H1 (cell line): ENCODE measurements at regions not wholly inside any gene's neighbourhood (a gene's known extent, or its start where the extent isn't known, plus 50 kb on each side); places are given as distances from the start of the nearest gene placed in this dataset.

Source experiments
- CTCF ChIA-PET: fragments of 300-600 bp; sonication (Branson Sonifier 250); formaldehyde crosslinking; loops from one replicate; lab custom pipeline; 2021; ENCODE audit not compliant: partially characterized antibody; lab: Charles Lee
- POLR2A ChIA-PET: fragments of 300-600 bp; sonication (Branson Sonifier 250); formaldehyde crosslinking; loops from one replicate; lab custom pipeline; 2021; ENCODE audit warnings: inconsistent platforms; ENCODE audit not compliant: partially characterized antibody; lab: Charles Lee
- DNase-seq, 2 experiments: peaks; one replicate each; pipeline versions ENCODE4 v3.0.0 to v3.0.0-alpha.2; 2010 to 2022; ENCODE audit warnings: low spot score in 2 of 2, low read depth in 1 of 2, mixed read lengths in 1 of 2
- FAIRE-seq: peaks from 2 replicates; lab custom pipeline; 2011; peaks lifted over from hg19 to GRCh38; lab: Jason Lieb, UNC
- H2AFZ ChIP-seq: 2 replicates; pipeline ENCODE4 v1.8.1; 2012; ENCODE audit warnings: low read length, inconsistent platforms
- H2AK5ac ChIP-seq: 2 replicates; pipeline ENCODE4 v1.6.1; 2013; ENCODE audit warnings: low read depth, low read length
- H2BK120ac ChIP-seq: replicated peaks from 2 replicates; pipeline ENCODE3; 2013; ENCODE audit warnings: low read depth, low read length, inconsistent platforms
- H2BK12ac ChIP-seq: 2 replicates; pipeline ENCODE4 v1.6.1; 2013; ENCODE audit warnings: low read depth, low read length
- H2BK15ac ChIP-seq: 2 replicates; pipeline ENCODE4 v1.6.1; 2013; ENCODE audit warnings: low read length
- H2BK20ac ChIP-seq: 2 replicates; pipeline ENCODE4 v1.6.1; 2013; ENCODE audit warnings: low read length
- H2BK5ac ChIP-seq: 2 replicates; pipeline ENCODE4 v1.6.1; 2013; ENCODE audit warnings: low read depth, low read length
- H3K14ac ChIP-seq: 2 replicates; pipeline ENCODE4 v1.6.1; 2013; ENCODE audit warnings: inconsistent platforms; ENCODE audit not compliant: insufficient read length
- H3K18ac ChIP-seq: 2 replicates; pipeline ENCODE4 v1.6.1; 2013; ENCODE audit warnings: low read length; ENCODE audit errors: extremely low read depth
- H3K23ac ChIP-seq: 2 replicates; pipeline ENCODE4 v1.6.1; 2013; ENCODE audit warnings: inconsistent platforms; ENCODE audit not compliant: insufficient read length
- H3K23me2 ChIP-seq: 2 replicates; pipeline ENCODE4 v1.6.1; 2013; ENCODE audit warnings: low read depth, low read length
- H3K27ac ChIP-seq: 2 replicates; pipeline ENCODE4 v1.6.1; 2011; ENCODE audit warnings: low read depth, low read length, inconsistent platforms
- H3K27me3 ChIP-seq, 4 experiments: replicated peaks in 1 of 4; 1 replicate in 1 of 4; 2 replicates in 3 of 4; pipeline versions ENCODE4 v1.6.1 to v1.8.1; 2011 to 2013; ENCODE audit warnings: low read length in 3 of 4, mild to moderate bottlenecking in 3 of 4, inconsistent platforms in 2 of 4, mixed read lengths in 2 of 4, moderate library complexity in 1 of 4; ENCODE audit not compliant: control insufficient read depth in 3 of 4, insufficient read depth in 3 of 4; ENCODE audit errors: extremely low read depth in 1 of 4
- H3K36me3 ChIP-seq, 4 experiments: 2 replicates each; pipeline versions ENCODE4 v1.6.1 to v1.8.1; 2011 to 2013; ENCODE audit warnings: mild to moderate bottlenecking in 4 of 4, low read length in 3 of 4, moderate library complexity in 2 of 4, control low read depth in 1 of 4, inconsistent platforms in 1 of 4; ENCODE audit not compliant: insufficient read depth in 4 of 4, control insufficient read depth in 2 of 4
- H3K4ac ChIP-seq: replicated peaks from 2 replicates; pipeline ENCODE3; 2013; ENCODE audit warnings: low read length, low read depth, mixed read lengths, inconsistent platforms; ENCODE audit not compliant: insufficient read length
- H3K4me1 ChIP-seq, 4 experiments: replicated peaks in 1 of 4; 1 replicate in 1 of 4; 2 replicates in 3 of 4; pipeline versions ENCODE4 v1.6.1 to v1.8.1; 2011 to 2013; ENCODE audit warnings: low read length in 3 of 4, inconsistent platforms in 2 of 4, mixed read lengths in 1 of 4; ENCODE audit not compliant: insufficient read depth in 4 of 4, control insufficient read depth in 3 of 4
- H3K4me2 ChIP-seq, 2 experiments: 2 replicates each; pipeline versions ENCODE4 v1.6.1 to v1.8.1; 2011 to 2013; ENCODE audit warnings: low read depth in 2 of 2, low read length in 2 of 2, control low read depth in 1 of 2, inconsistent platforms in 1 of 2, mild to moderate bottlenecking in 1 of 2; ENCODE audit not compliant: insufficient read depth in 1 of 2
- H3K4me3 ChIP-seq, 4 experiments: fragments of 200-600, 300-600 bp in 1 of 4; sonication (generic), shearing (Covaris generic), sonication (Bioruptor Twin) in 1 of 4; 2 replicates each; pipeline versions ENCODE4 v1.5.1 to v1.8.1; 2011 to 2016; ENCODE audit warnings: low read length in 4 of 4, low read depth in 3 of 4, control low read depth in 2 of 4, inconsistent platforms in 2 of 4, mild to moderate bottlenecking in 2 of 4, mixed read lengths in 1 of 4, moderate library complexity in 1 of 4; ENCODE audit not compliant: insufficient read depth in 2 of 4; ENCODE audit errors: extremely low read depth in 1 of 4
- H3K56ac ChIP-seq: replicated peaks from 2 replicates; pipeline ENCODE3; 2013; ENCODE audit warnings: low read depth, mild to moderate bottlenecking, mixed read lengths, low read length, inconsistent platforms; ENCODE audit not compliant: insufficient read length
- H3K79me1 ChIP-seq: 2 replicates; pipeline ENCODE4 v1.6.1; 2013; ENCODE audit warnings: low read depth, low read length, control low read depth
- H3K79me2 ChIP-seq, 2 experiments: 2 replicates each; pipeline versions ENCODE4 v1.6.1 to v1.8.1; 2012 to 2013; ENCODE audit warnings: low read length in 2 of 2, mild to moderate bottlenecking in 2 of 2, inconsistent platforms in 1 of 2; ENCODE audit not compliant: insufficient read depth in 2 of 2, control insufficient read depth in 1 of 2
- H3K9ac ChIP-seq, 4 experiments: replicated peaks in 1 of 4; 1 replicate in 1 of 4; 2 replicates in 3 of 4; pipeline versions ENCODE4 v1.6.1 to v1.8.1; 2011 to 2013; ENCODE audit warnings: low read depth in 3 of 4, low read length in 3 of 4, control low read depth in 2 of 4, mild to moderate bottlenecking in 2 of 4, moderate library complexity in 2 of 4, inconsistent platforms in 1 of 4; ENCODE audit errors: extremely low read depth in 1 of 4
- H3K9me3 ChIP-seq, 2 experiments: 2 replicates each; pipeline versions ENCODE4 v1.6.1 to v1.8.1; 2012 to 2013; ENCODE audit warnings: mild to moderate bottlenecking in 2 of 2, moderate library complexity in 2 of 2, control low read depth in 1 of 2, inconsistent platforms in 1 of 2, low read depth in 1 of 2, low read length in 1 of 2, mixed read lengths in 1 of 2; ENCODE audit not compliant: insufficient read depth in 2 of 2
- H4K20me1 ChIP-seq, 2 experiments: replicated peaks in 1 of 2; 2 replicates each; pipeline versions ENCODE3 to v1.8.1; 2011 to 2013; ENCODE audit warnings: inconsistent platforms in 2 of 2, low read length in 2 of 2, mild to moderate bottlenecking in 1 of 2; ENCODE audit not compliant: insufficient read depth in 2 of 2, control insufficient read depth in 1 of 2
- H4K5ac ChIP-seq: 2 replicates; pipeline ENCODE4 v1.6.1; 2013; ENCODE audit warnings: low read length, low read depth, mixed read lengths, inconsistent platforms; ENCODE audit not compliant: insufficient read length
- H4K8ac ChIP-seq: 2 replicates; pipeline ENCODE4 v1.8.0; 2013; ENCODE audit warnings: mild to moderate bottlenecking, moderate library complexity, low read length, inconsistent platforms; ENCODE audit not compliant: insufficient read depth; ENCODE audit errors: extremely low read depth
- H4K91ac ChIP-seq: replicated peaks from 2 replicates; pipeline ENCODE3; 2013; ENCODE audit warnings: low read length, mixed read lengths, inconsistent platforms; ENCODE audit not compliant: insufficient read length
- BCL11A ChIP-seq, 2 experiments: IDR thresholded peaks; one replicate each; pipeline ENCODE4 v1.6.1; 2011; ENCODE audit warnings: low read depth in 2 of 2, low read length in 2 of 2, mild to moderate bottlenecking in 2 of 2
- CBX5 ChIP-seq: fragments of 300-800, 300-1000 bp; sonication (generic); IDR thresholded peaks from 2 replicates; pipeline ENCODE4 v1.7.1; 2016; ENCODE audit warnings: antibody characterized with exemption, low read length, low read depth
- E2F6 ChIP-seq: IDR thresholded peaks from 2 replicates; pipeline ENCODE4 v1.6.1; 2012; ENCODE audit warnings: inconsistent platforms
- EP300 ChIP-seq, 2 experiments: IDR thresholded peaks; 1 replicate in 1 of 2; 2 replicates in 1 of 2; pipeline ENCODE4 v1.6.1; 2011 to 2012; ENCODE audit warnings: low read depth in 2 of 2, low read length in 2 of 2, mild to moderate bottlenecking in 2 of 2, borderline replicate concordance in 1 of 2, inconsistent platforms in 1 of 2, moderate library complexity in 1 of 2
- JUND ChIP-seq: IDR thresholded peaks from 2 replicates; pipeline ENCODE4 v1.6.1; 2011; ENCODE audit warnings: mild to moderate bottlenecking, improper control_type of control experiment, low read length
- KDM5A ChIP-seq: fragments of 200-600 bp; IDR thresholded peaks from 2 replicates; pipeline ENCODE4 v1.7.1; 2012; ENCODE audit warnings: mild to moderate bottlenecking, low read length, inconsistent platforms, mixed read lengths
- POLR2AphosphoS5 ChIP-seq: IDR thresholded peaks from 2 replicates; pipeline ENCODE4 v1.6.1; 2011; ENCODE audit warnings: low read depth, low read length
- RBBP5 ChIP-seq: IDR thresholded peaks from 2 replicates; pipeline ENCODE4 v1.7.1; 2012; ENCODE audit warnings: low read depth, mild to moderate bottlenecking, inconsistent platforms, low read length, moderate library complexity, borderline replicate concordance
- RXRA ChIP-seq: IDR thresholded peaks from 2 replicates; pipeline ENCODE4 v1.6.1; 2011; ENCODE audit warnings: low read depth, mild to moderate bottlenecking, low read length, moderate library complexity; ENCODE audit not compliant: insufficient read depth
- SIX5 ChIP-seq: IDR thresholded peaks from 2 replicates; pipeline ENCODE4 v1.6.1; 2011; ENCODE audit warnings: mild to moderate bottlenecking, low read depth, low read length
- SP2 ChIP-seq: IDR thresholded peaks from 2 replicates; pipeline ENCODE4 v1.6.1; 2012; ENCODE audit warnings: mild to moderate bottlenecking, low read length, inconsistent platforms
- SUZ12 ChIP-seq: fragments of 200-600 bp; sonication (generic); IDR thresholded peaks from 2 replicates; pipeline ENCODE4 v1.6.1; 2012; ENCODE audit warnings: mild to moderate bottlenecking, inconsistent platforms, low read length, moderate library complexity, mixed read lengths
- USF2 ChIP-seq: IDR thresholded peaks from 2 replicates; pipeline ENCODE4 v1.6.1; 2011; ENCODE audit warnings: low read length, improper control_type of control experiment
- WGBS, 2 experiments: shearing (Covaris generic) in 1 of 2; methylation state at CpG; one replicate each; pipeline versions ENCODE4 v1.1.6 to v1.1.7; 2013 to 2015; ENCODE audit warnings: low lambda C conversion rate in 2 of 2, mixed read lengths in 2 of 2, inconsistent platforms in 1 of 2, low coverage in 1 of 2, missing lambda C conversion rate in 1 of 2; ENCODE audit not compliant: insufficient replicate concordance in 2 of 2, insufficient coverage in 1 of 2, insufficient read length in 1 of 2; ENCODE audit errors: extremely low coverage in 1 of 2, missing lambda C conversion rate in 1 of 2; 5-methylcytosine and 5-hydroxymethylcytosine counted together

GRCh38 chr18:76179257-76179656 lies 315.8 kb downstream of the ZNF516 start:
- no peak overlapping the region for H2BK15ac ChIP-seq
- H2BK120ac ChIP-seq, result no peak overlapping the region
- no peaks in the 10 kb centered on the region for H3K9me3 ChIP-seq
- no peak overlapping the region for H3K9ac ChIP-seq
- no peaks in the 10 kb centered on the region for H3K27me3 ChIP-seq
- POLR2A ChIA-PET, result interaction anchor here (0.7 kb wide), 1 partner anchor 677 kb away, joined by 3 read pairs; no protein-coding TSS in a partner anchor
- H2BK20ac ChIP-seq, result no peak overlapping the region
- H4K91ac ChIP-seq, result no peak overlapping the region
- H3K36me3 ChIP-seq, result no peaks in the 10 kb centered on the region
- 90% methylated on average over 2 of the region's 2 CpGs; no CpG with 5 or more reads in 1 of the 2 experiments for WGBS, 2 experiments
- no peak overlapping the region for H3K23ac ChIP-seq
- no peak overlapping the region for H2AFZ ChIP-seq
- H2BK5ac ChIP-seq, result no peak overlapping the region
- H3K18ac ChIP-seq, result no peak overlapping the region
- H4K5ac ChIP-seq, result no peak overlapping the region
- H3K27ac ChIP-seq, result no peak overlapping the region
- H2AK5ac ChIP-seq, result no peak overlapping the region
- H3K79me1 ChIP-seq, result no peaks in the 10 kb centered on the region
- no peak overlapping the region for H3K4me3 ChIP-seq
- CTCF ChIA-PET, result no interaction called here
- H3K14ac ChIP-seq, result no peak overlapping the region
- no peaks in the 10 kb centered on the region for H3K23me2 ChIP-seq
- H4K8ac ChIP-seq, result no peak overlapping the region
- no peak overlapping the region for H3K4ac ChIP-seq
- no peaks in the 10 kb centered on the region for H4K20me1 ChIP-seq
- H2BK12ac ChIP-seq, result no peak overlapping the region
- no peak overlapping the region for H3K56ac ChIP-seq
- no peak for FAIRE-seq
- H3K4me1 ChIP-seq, result no peaks in the 10 kb centered on the region
- DNase-seq, result no peak
- H3K4me2 ChIP-seq, result no peak overlapping the region
- H3K79me2 ChIP-seq, result no peaks in the 10 kb centered on the region
- no peak for TF ChIP-seq RBBP5
- TF ChIP-seq SUZ12, result no peak
- no peak for TF ChIP-seq SP2
- TF ChIP-seq JUND, result no peak
- no peak for TF ChIP-seq POLR2AphosphoS5
- no peak for TF ChIP-seq CBX5
- TF ChIP-seq E2F6, result no peak
- no peak for TF ChIP-seq USF2
- TF ChIP-seq SIX5, result no peak
- no peak for TF ChIP-seq KDM5A
- no peak for TF ChIP-seq RXRA
- no peak for TF ChIP-seq BCL11A (IDR thresholded peaks at IDR 0.05; ENCODE audit: low read depth in 2 of 2, low read length in 2 of 2)
- TF ChIP-seq EP300 (IDR thresholded peaks at IDR 0.05; ENCODE audit: borderline replicate concordance in 1 of 2, low read depth in 2 of 2, low read length in 2 of 2), result no peak
